Lower lobe of right lung (tissue), 2 donors: ENCODE measurements at regions not wholly inside any gene's neighbourhood (a gene's known extent, or its start where the extent isn't known, plus 50 kb on each side); places are given as distances from the start of the nearest gene placed in this dataset.

ENCODE experiments used
- ATAC-seq, 2 donors: fragments of 200-7000 bp; cut with Tn5 transposase; one replicate each; pipeline ENCODE4 v1.9.1; 2020 to 2022; ENCODE audit warnings: mild to moderate bottlenecking in 2 of 2, moderate library complexity in 2 of 2
- DNase-seq: peaks from one replicate; pipeline ENCODE4 v3.0.0-alpha.2; 2020
- H3K27ac ChIP-seq: fragments of 200-600 bp; one replicate; pipeline ENCODE4 v1.8.0; 2022
- H3K27me3 ChIP-seq: fragments of 200-600 bp; one replicate; pipeline ENCODE4 v1.8.0; 2022; ENCODE audit warnings: low read depth
- H3K36me3 ChIP-seq: fragments of 200-600 bp; one replicate; pipeline ENCODE4 v1.8.0; 2022; ENCODE audit warnings: mild to moderate bottlenecking
- H3K4me1 ChIP-seq: fragments of 200-600 bp; one replicate; pipeline ENCODE4 v1.8.0; 2022
- H3K4me3 ChIP-seq: fragments of 200-600 bp; one replicate; pipeline ENCODE4 v1.8.0; 2022; ENCODE audit warnings: mild to moderate bottlenecking
- H3K9me3 ChIP-seq: fragments of 200-600 bp; one replicate; pipeline ENCODE4 v1.8.0; 2022
- intact Hi-C: fragments of 100-400 bp; cut with DNase I; formaldehyde crosslinking; loops from one replicate; pipeline ENCODE4 v1.11.0; 2022
- TF ChIP-seq, protein P1 (sequence below): fragments of 200-600 bp; IDR thresholded peaks from one replicate; pipeline ENCODE4 v1.8.0; 2022; ENCODE audit warnings: antibody characterized with exemption, mild to moderate bottlenecking
- donor health status: DM: no; HTN: yes; CAD: no; lungs with severe emphysema.

DNA sequence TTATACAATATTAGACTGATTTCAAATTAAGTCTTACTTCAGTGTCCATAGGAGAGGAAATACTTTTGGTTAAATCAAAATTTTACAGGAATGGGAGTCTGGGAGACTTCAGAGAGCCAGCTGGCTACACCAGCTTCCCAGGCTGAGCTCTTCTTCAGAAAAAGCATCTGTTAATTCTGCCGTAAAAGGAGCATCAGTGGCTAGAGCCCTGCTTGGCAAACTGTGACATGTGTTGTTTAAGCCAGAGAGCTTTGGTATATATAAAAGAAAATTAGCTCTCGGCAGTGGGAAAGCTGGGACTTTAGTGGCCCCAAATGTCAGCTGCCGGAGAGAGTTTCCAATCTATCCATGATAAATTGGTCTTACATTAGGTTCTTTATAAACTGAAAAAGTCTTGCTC, 378.8 kb upstream of the TUSC1 start:
- DNase-seq (no peak), ATAC-seq (no peak)
- Histone ChIP-seq H3K27me3 (no peaks in the 10 kb centered on the region), H3K27ac (no peak overlapping the region), H3K4me3 (no peak overlapping the region), H3K36me3 (no peaks in the 10 kb centered on the region), H3K4me1 (no peaks in the 10 kb centered on the region), H3K9me3 (no peaks in the 10 kb centered on the region)
- TF ChIP-seq, protein P1, sequence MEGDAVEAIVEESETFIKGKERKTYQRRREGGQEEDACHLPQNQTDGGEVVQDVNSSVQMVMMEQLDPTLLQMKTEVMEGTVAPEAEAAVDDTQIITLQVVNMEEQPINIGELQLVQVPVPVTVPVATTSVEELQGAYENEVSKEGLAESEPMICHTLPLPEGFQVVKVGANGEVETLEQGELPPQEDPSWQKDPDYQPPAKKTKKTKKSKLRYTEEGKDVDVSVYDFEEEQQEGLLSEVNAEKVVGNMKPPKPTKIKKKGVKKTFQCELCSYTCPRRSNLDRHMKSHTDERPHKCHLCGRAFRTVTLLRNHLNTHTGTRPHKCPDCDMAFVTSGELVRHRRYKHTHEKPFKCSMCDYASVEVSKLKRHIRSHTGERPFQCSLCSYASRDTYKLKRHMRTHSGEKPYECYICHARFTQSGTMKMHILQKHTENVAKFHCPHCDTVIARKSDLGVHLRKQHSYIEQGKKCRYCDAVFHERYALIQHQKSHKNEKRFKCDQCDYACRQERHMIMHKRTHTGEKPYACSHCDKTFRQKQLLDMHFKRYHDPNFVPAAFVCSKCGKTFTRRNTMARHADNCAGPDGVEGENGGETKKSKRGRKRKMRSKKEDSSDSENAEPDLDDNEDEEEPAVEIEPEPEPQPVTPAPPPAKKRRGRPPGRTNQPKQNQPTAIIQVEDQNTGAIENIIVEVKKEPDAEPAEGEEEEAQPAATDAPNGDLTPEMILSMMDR = no peak
- intact Hi-C loops = no loop called here

DNA sequence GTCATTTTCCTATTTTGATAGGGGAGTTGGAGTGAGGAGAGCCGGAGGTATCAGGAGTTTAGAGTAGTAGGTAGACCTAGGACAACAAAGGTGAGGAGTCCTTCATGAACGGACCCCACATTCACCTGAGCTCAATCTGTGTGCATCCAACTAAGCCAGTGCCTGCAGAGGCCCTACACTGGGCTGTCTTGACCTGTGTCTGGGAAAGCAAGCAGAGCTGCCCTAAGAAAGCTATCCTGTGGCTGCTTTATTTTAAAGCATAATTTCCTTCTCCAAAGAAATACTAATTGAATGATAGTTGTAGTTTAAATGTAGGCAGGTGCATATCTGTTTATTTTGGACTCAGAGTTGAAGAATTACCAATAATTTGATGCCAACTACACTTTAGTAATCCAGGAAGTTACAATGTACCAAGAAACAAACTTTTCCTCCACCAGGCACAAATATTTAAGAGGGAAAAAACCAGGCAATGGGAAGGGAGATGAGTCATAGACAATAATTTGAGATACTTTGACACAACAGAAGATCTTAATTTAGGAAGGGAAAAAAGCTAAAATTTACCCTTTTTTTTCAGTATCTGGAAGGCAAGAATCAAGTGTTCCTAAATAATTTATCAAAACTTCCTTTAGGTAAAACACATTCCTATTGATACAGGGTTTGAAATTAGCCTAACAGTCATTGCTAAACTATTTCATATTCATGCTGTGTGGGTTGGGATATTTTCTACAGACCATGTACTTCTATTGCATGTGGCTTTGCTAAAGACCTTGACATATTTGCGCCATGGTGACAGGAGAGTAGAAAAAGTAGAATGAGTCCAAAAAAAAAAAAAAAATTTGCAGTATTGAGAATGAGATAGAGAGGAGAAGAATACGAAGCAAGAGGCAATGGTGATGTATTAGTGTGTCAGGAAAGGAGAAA, 376.6 kb upstream of the TUSC1 start:
- no peak for ATAC-seq
- H3K36me3 ChIP-seq = no peaks in the 10 kb centered on the region
- no peaks in the 10 kb centered on the region for H3K4me1 ChIP-seq
- TF ChIP-seq, protein P1 = no peak
- no peak overlapping the region for H3K27ac ChIP-seq
- H3K9me3 ChIP-seq = no peaks in the 10 kb centered on the region
- no peak for DNase-seq
- H3K4me3 ChIP-seq = no peak overlapping the region
- intact Hi-C loops = no loop called here
- H3K27me3 ChIP-seq = no peaks in the 10 kb centered on the region

DNA sequence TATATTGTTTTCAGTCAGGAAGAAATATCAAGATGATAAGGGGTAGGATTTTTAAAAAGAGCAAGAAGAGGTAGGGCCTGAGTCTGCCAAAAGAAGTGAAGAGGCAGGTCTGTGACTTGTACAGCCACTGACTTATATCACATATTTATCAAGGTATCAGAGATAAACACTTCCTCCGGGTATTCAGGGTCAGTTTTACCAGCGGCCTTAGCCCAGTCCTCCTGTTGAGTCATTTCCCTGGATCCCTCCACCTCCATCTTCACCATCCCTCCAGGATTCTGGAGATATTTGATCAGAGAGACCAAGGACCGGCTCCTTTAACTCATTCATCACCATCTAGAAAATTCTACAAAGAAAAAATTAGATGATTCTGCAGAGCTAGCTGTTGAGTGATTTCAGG, 375.7 kb upstream of the TUSC1 start:
- H3K27ac ChIP-seq = no peak overlapping the region
- intact Hi-C loops = no loop called here
- H3K4me3 ChIP-seq = no peak overlapping the region
- no peak for ATAC-seq
- TF ChIP-seq, protein P1 = no peak
- no peak for DNase-seq
- no peaks in the 10 kb centered on the region for H3K4me1 ChIP-seq
- no peaks in the 10 kb centered on the region for H3K27me3 ChIP-seq
- H3K36me3 ChIP-seq = no peaks in the 10 kb centered on the region
- no peaks in the 10 kb centered on the region for H3K9me3 ChIP-seq

DNA sequence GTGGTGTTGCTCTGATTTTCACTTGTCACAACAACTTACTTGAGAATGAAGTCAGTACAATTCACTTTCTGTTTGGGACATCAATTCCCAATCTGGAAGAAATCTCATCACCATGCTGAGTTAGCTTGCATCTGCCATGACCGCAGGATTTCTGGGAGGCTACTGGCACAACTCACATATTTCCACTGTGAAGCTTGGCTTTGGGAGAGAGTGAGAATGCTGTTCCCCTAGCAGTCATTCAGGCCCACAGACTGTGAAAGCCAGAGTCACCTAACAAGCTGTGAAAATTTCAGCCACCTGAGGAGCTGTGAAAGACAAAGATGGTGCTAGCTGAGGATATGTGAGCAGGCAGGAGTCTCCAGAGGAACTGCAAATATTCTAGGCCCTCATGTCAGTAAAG, 365.2 kb upstream of the TUSC1 start:
- no peaks in the 10 kb centered on the region for H3K36me3 ChIP-seq
- intact Hi-C loops = no loop called here
- no peak for ATAC-seq

DNA sequence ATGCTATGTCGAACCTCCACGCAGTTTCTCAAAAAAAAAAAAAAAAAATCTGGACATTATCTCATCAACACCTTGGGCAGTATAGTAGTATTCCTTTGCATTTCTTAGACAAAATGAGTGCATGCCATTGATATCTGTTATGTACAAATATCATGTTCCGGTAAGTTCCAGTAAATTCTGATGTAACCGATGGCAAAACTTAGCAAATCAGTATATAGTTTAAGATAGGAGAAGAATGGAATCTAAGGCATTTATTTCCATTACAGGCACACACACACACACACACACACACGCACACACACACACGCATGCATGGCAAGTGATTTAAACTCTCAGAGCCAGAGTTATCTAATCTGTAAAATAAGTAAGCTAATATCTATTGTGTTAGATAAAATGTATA, 356.5 kb upstream of the TUSC1 start:
- ATAC-seq = no peak
- H3K4me1 ChIP-seq = no peaks in the 10 kb centered on the region
- no peak overlapping the region for H3K4me3 ChIP-seq
- H3K27ac ChIP-seq = no peak overlapping the region
- no peak for DNase-seq
- intact Hi-C loops = no loop called here
- no peaks in the 10 kb centered on the region for H3K36me3 ChIP-seq
- no peaks in the 10 kb centered on the region for H3K27me3 ChIP-seq
- no peaks in the 10 kb centered on the region for H3K9me3 ChIP-seq
- TF ChIP-seq, protein P1 = no peak

More for the DNA sequence above, 365.2 kb upstream of the TUSC1 start:
- TF ChIP-seq, protein P1 = no peak
- H3K27ac ChIP-seq = no peak overlapping the region
- DNase-seq = no peak
- H3K4me1 ChIP-seq = no peaks in the 10 kb centered on the region
- no peaks in the 10 kb centered on the region for H3K9me3 ChIP-seq
- H3K27me3 ChIP-seq = no peaks in the 10 kb centered on the region
- no peak overlapping the region for H3K4me3 ChIP-seq
